Transverse colon (tissue), 4 donors: ENCODE measurements at regions not wholly inside any gene's neighbourhood (a gene's known extent, or its start where the extent isn't known, plus 50 kb on each side); places are given as distances from the start of the nearest gene placed in this dataset.

ENCODE experiments used
- DNase-seq: peaks from one replicate; pipeline ENCODE4 v3.0.0-alpha.2; 2019
- H3K27ac ChIP-seq, 4 donors: fragments of 200-600 bp; sonication (generic); 2 replicates each; pipeline ENCODE4 v1.5.1; 2016 to 2018; ENCODE audit warnings: inconsistent platforms in 4 of 4
- H3K27me3 ChIP-seq: fragments of 200-600 bp; sonication (generic); 2 replicates; pipeline ENCODE4 v1.5.1; 2017; ENCODE audit warnings: inconsistent platforms
- H3K36me3 ChIP-seq, 4 donors: fragments of 200-600 bp; sonication (generic); 2 replicates each; pipeline ENCODE4 v1.5.1; 2017 to 2019; ENCODE audit warnings: inconsistent platforms in 4 of 4
- H3K4me1 ChIP-seq, 4 donors: fragments of 200-600 bp; sonication (generic); 2 replicates each; pipeline ENCODE4 v1.5.1; 2017 to 2020; ENCODE audit warnings: inconsistent platforms in 4 of 4
- H3K4me3 ChIP-seq, 4 donors: fragments of 200-600 bp; sonication (generic); 1 replicate in 1 of 4; 2 replicates in 3 of 4; pipeline versions ENCODE4 v1.5.1 to v1.6.1; 2017 to 2019; ENCODE audit warnings: inconsistent platforms in 4 of 4
- H3K9me3 ChIP-seq, 2 donors: fragments of 200-600 bp; sonication (generic); 2 replicates each; pipeline ENCODE4 v1.5.1; 2017 to 2019; ENCODE audit warnings: inconsistent platforms in 2 of 2
- EP300 ChIP-seq: sonication (generic); formaldehyde crosslinking; IDR thresholded peaks from one replicate; pipeline ENCODE4 v1.6.1; 2017; ENCODE audit warnings: antibody characterized with exemption, low read depth
- POLR2A ChIP-seq: fragments of 450-650 bp; IDR thresholded peaks from one replicate; pipeline ENCODE4 v1.6.1; 2016; ENCODE audit warnings: antibody characterized with exemption, mild to moderate bottlenecking, moderate library complexity
- POLR2AphosphoS5 ChIP-seq, 3 donors: sonication (generic); formaldehyde crosslinking; IDR thresholded peaks; one replicate each; pipeline ENCODE4 v1.6.1; 2016; ENCODE audit warnings: antibody characterized with exemption in 3 of 3
- WGBS, 2 donors: methylation state at CpG; one replicate each; pipeline ENCODE4 v1.1.5; 2018; ENCODE audit warnings: low coverage in 1 of 2; 5-methylcytosine and 5-hydroxymethylcytosine counted together
- in situ Hi-C, 4 donors: fragments of 200-750 bp; cut with MboI; loops; one replicate each; pipeline versions ENCODE4 v1.15.0 to v1.15.1; 2017; ENCODE audit warnings: low sequenced_read_pairs in 3 of 4, low pct_ligation_motif_present in 1 of 4, low pct_unique_long_range_greater_than_20kb in 1 of 4
- intact Hi-C: fragments of 100-400 bp; cut with DNase I; formaldehyde crosslinking; loops from one replicate; pipeline ENCODE4 v1.15.1; 2023; ENCODE audit warnings: low total_unique reads
- TF ChIP-seq, protein P1 (sequence below), 5 experiments: fragments of 200-600 bp in 3 of 5; fragments of 450-650 bp in 2 of 5; sonication (generic) in 3 of 5; IDR thresholded peaks; 1 replicate in 2 of 5; 2 replicates in 3 of 5; pipeline ENCODE4 v1.5.1; 2016 to 2017; ENCODE audit warnings: antibody characterized with exemption in 5 of 5, inconsistent platforms in 3 of 5, mild to moderate bottlenecking in 2 of 5, moderate library complexity in 1 of 5

DNA sequence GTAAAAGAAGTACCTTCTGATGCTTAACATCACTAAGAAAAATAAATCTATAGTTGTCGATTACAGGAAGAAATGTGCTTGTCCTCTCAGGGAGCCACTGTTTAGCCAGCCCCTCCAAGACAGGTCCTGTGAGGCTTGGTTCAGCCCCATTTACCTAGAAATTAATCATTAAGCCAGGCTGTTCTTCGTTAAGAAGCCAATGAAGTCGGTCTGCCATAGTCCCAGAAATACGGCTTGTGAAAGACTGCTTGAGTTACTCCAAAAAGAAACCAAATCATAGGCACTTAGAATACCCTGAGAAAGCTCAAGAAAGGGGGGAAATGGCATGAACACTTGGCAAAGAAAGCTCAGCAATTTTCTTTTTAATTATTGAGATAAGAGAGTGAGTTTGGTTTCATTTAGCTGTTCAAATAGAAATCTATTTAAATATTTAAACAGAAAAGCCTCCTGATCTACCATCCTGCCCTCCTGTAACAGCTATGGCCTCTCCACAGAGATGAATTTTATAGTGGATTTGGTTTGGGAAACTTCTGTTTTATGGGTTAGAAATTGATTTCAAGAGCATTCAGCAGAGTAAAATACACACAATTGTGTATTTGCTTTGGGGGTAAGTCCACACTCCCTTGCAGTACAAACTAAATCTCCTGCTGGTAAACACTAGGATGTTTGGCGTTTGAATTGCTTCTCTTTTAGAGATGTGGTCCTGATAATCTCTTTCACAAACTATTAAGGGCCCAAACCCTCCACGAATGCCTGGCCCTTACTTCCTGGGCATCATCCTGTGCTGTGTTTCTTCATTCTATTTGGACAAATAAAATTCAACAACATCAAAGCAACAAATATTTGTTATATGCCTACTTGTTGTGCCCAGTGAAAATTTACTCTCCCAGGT, 234.4 kb downstream of the SEC23A start:
- H3K27me3 ChIP-seq, result no peaks in the 10 kb centered on the region
- WGBS, 2 donors, result 41 to 48% methylated on average over 6 of the region's 6 CpGs
- no peak for DNase-seq
- H3K36me3 ChIP-seq, result no peaks in the 10 kb centered on the region
- in situ Hi-C loops (loop anchor here in 2 of 4 donors (5.0 to 25.0 kb wide), 3 partner anchors 141 to 981 kb away; no protein-coding TSS in a partner anchor), intact Hi-C loops (no loop called here)
- H3K9me3 ChIP-seq, result no peaks in the 10 kb centered on the region
- H3K27ac ChIP-seq, result peak overlapping the region in 1 of 4 donors; percentile 1
- TF ChIP-seq EP300, result no peak
- TF ChIP-seq, protein P1, sequence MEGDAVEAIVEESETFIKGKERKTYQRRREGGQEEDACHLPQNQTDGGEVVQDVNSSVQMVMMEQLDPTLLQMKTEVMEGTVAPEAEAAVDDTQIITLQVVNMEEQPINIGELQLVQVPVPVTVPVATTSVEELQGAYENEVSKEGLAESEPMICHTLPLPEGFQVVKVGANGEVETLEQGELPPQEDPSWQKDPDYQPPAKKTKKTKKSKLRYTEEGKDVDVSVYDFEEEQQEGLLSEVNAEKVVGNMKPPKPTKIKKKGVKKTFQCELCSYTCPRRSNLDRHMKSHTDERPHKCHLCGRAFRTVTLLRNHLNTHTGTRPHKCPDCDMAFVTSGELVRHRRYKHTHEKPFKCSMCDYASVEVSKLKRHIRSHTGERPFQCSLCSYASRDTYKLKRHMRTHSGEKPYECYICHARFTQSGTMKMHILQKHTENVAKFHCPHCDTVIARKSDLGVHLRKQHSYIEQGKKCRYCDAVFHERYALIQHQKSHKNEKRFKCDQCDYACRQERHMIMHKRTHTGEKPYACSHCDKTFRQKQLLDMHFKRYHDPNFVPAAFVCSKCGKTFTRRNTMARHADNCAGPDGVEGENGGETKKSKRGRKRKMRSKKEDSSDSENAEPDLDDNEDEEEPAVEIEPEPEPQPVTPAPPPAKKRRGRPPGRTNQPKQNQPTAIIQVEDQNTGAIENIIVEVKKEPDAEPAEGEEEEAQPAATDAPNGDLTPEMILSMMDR (IDR thresholded peaks at IDR 0.05), result no peak
- TF ChIP-seq POLR2AphosphoS5 (IDR thresholded peaks at IDR 0.05), result no peak
- no peak for TF ChIP-seq POLR2A
- H3K4me3 ChIP-seq, result no peak overlapping the region
- peaks cover 0 to 42% (median 10%) of the 10 kb centered on the region in 4 donors for H3K4me1 ChIP-seq

GRCh38 chr14:38867561-38868150, 235.4 kb downstream of the SEC23A start:
- Histone ChIP-seq H3K4me1 (peaks cover 0 to 42% (median 10%) of the 10 kb centered on the region in 4 donors), H3K27ac (no peak overlapping the region), H3K27me3 (no peaks in the 10 kb centered on the region), H3K4me3 (no peak overlapping the region), H3K9me3 (no peaks in the 10 kb centered on the region), H3K36me3 (no peaks in the 10 kb centered on the region)
- TF ChIP-seq, protein P1 (IDR thresholded peaks at IDR 0.05), result peak; percentile 73 to 85 (median 79)
- no peak for TF ChIP-seq POLR2A
- intact Hi-C loops (no loop called here), in situ Hi-C loops (loop anchor here in 2 of 4 donors (5.0 to 25.0 kb wide), 3 partner anchors 140 to 980 kb away; no protein-coding TSS in a partner anchor)
- WGBS, 2 donors, result 28 to 30% methylated on average over 5 of the region's 5 CpGs
- DNase-seq, result peak; percentile 78

DNA sequence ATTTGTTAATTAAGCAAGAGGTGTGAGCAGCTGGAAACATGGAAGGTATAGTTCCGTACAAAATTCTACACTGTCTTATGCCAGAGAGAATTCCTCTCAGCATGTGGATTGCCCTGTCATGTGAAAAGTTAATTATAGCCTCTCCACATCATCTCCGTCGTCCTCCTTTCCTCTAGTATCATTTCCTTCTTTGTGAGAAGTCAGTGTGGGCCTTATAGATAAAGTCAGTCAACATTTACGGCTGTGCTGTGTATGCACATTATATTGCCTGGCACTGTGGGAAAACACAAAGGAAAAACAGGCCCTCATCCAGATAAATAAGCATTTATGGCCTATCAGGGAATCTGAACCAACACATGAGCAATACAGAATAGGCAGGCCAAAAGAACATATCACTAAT, 236.6 kb downstream of the SEC23A start:
- H3K4me1 ChIP-seq, result peaks cover 0 to 42% (median 10%) of the 10 kb centered on the region in 4 donors
- H3K9me3 ChIP-seq, result no peaks in the 10 kb centered on the region
- WGBS, 2 donors, result 30 to 32% methylated on average over 4 of the region's 4 CpGs
- H3K36me3 ChIP-seq, result no peaks in the 10 kb centered on the region
- TF ChIP-seq EP300 (no peak), POLR2AphosphoS5 (IDR thresholded peaks at IDR 0.05) (no peak), POLR2A (no peak)
- TF ChIP-seq, protein P1 (IDR thresholded peaks at IDR 0.05), result no peak
- in situ Hi-C loops, result loop anchor here in 2 of 4 donors (5.0 to 25.0 kb wide), 3 partner anchors 139 to 979 kb away; no protein-coding TSS in a partner anchor
- H3K27me3 ChIP-seq, result no peaks in the 10 kb centered on the region
- intact Hi-C loops, result no loop called here
- no peak for DNase-seq
- H3K27ac ChIP-seq, result no peak overlapping the region
- no peak overlapping the region for H3K4me3 ChIP-seq

- H3K4me3 ChIP-seq, result no peak overlapping the region
- H3K9me3 ChIP-seq, result no peaks in the 10 kb centered on the region
- in situ Hi-C loops, result loop anchor here in 1 of 4 donors (25.0 kb wide), 1 partner anchor 975 kb away; no protein-coding TSS in a partner anchor
- TF ChIP-seq, protein P1 (IDR thresholded peaks at IDR 0.05), result no peak
- TF ChIP-seq POLR2A (no peak), POLR2AphosphoS5 (IDR thresholded peaks at IDR 0.05) (no peak), EP300 (no peak)
- H3K27me3 ChIP-seq, result no peaks in the 10 kb centered on the region
- peaks cover 0 to 16% (median 5%) of the 10 kb centered on the region in 4 donors for H3K4me1 ChIP-seq
- no peak for DNase-seq
- intact Hi-C loops, result no loop called here
- H3K36me3 ChIP-seq, result no peaks in the 10 kb centered on the region
- WGBS, 2 donors, result 86 to 100% methylated on average over 1 of the region's 1 CpG
- H3K27ac ChIP-seq, result no peak overlapping the region
Measured at GRCh38 chr14:38862366-38862765, 240.7 kb downstream of the SEC23A start.
